Hepatocyte (in vitro differentiated cells): ENCODE measurements at regions not wholly inside any gene's neighbourhood (a gene's known extent, or its start where the extent isn't known, plus 50 kb on each side); places are given as distances from the start of the nearest gene placed in this dataset.

Source experiments
- DNase-seq: peaks from one replicate; pipeline ENCODE4 v3.0.0-alpha.2; 2016; ENCODE audit warnings: low spot score
- H2AFZ ChIP-seq: fragments of 200-600 bp; sonication (generic); 2 replicates; pipeline ENCODE4 v1.6.0; 2016; ENCODE audit warnings: antibody characterized with exemption, mild to moderate bottlenecking
- H3K27ac ChIP-seq: fragments of 200-600 bp; sonication (generic); 2 replicates; pipeline ENCODE4 v1.5.1; 2016; ENCODE audit warnings: mild to moderate bottlenecking
- H3K27me3 ChIP-seq: fragments of 200-600 bp; sonication (generic); 2 replicates; pipeline ENCODE4 v1.6.1; 2016
- H3K36me3 ChIP-seq: fragments of 200-600 bp; sonication (generic); replicated peaks from 2 replicates; pipeline ENCODE4 v1.5.1; 2016; ENCODE audit warnings: low read depth; ENCODE audit not compliant: insufficient read depth
- H3K4me1 ChIP-seq: fragments of 200-600 bp; sonication (generic); 2 replicates; pipeline ENCODE4 v1.5.1; 2016; ENCODE audit warnings: mild to moderate bottlenecking, moderate library complexity; ENCODE audit not compliant: insufficient read depth
- H3K4me2 ChIP-seq: fragments of 200-600 bp; sonication (generic); 2 replicates; pipeline ENCODE4 v1.6.0; 2016
- H3K4me3 ChIP-seq: fragments of 200-600 bp; sonication (generic); 2 replicates; pipeline ENCODE4 v1.5.1; 2016; ENCODE audit warnings: mild to moderate bottlenecking
- H3K79me2 ChIP-seq: fragments of 200-600 bp; sonication (generic); 2 replicates; pipeline ENCODE4 v1.6.0; 2017; ENCODE audit warnings: mild to moderate bottlenecking
- H3K9me2 ChIP-seq: fragments of 200-600 bp; sonication (generic); replicated peaks from 2 replicates; pipeline ENCODE4 v1.6.0; 2017; ENCODE audit warnings: mild to moderate bottlenecking; ENCODE audit not compliant: insufficient read depth
- H3K9me3 ChIP-seq: fragments of 200-600 bp; sonication (generic); 2 replicates; pipeline ENCODE4 v1.5.1; 2016; ENCODE audit warnings: low read depth, mild to moderate bottlenecking
- H4K20me1 ChIP-seq: fragments of 200-600 bp; sonication (generic); 2 replicates; pipeline ENCODE4 v1.6.0; 2016; ENCODE audit warnings: mild to moderate bottlenecking; ENCODE audit not compliant: insufficient read depth, poor library complexity, severe bottlenecking
- EZH2 ChIP-seq: fragments of 200-600 bp; sonication (generic); IDR thresholded peaks from 2 replicates; pipeline ENCODE4 v1.6.1; 2016; ENCODE audit warnings: antibody characterized with exemption, mild to moderate bottlenecking, borderline replicate concordance
- EZH2phosphoT487 ChIP-seq: fragments of 200-600 bp; sonication (generic); IDR thresholded peaks from one replicate; pipeline ENCODE4 v1.6.1; 2018; ENCODE audit warnings: antibody characterized with exemption, mild to moderate bottlenecking, low read depth, moderate library complexity; ENCODE audit not compliant: unreplicated experiment, severe bottlenecking
- WGBS: methylation state at CpG from one replicate; pipeline ENCODE4 v1.1.6; 2016; ENCODE audit warnings: low lambda C conversion rate; ENCODE audit errors: missing lambda C conversion rate; 5-methylcytosine and 5-hydroxymethylcytosine counted together
- TF ChIP-seq, protein P1 (sequence below): fragments of 200-600 bp; sonication (generic); IDR thresholded peaks from 2 replicates; pipeline ENCODE4 v1.5.1; 2016; ENCODE audit warnings: antibody characterized with exemption, mild to moderate bottlenecking; ENCODE audit not compliant: poor library complexity

DNA sequence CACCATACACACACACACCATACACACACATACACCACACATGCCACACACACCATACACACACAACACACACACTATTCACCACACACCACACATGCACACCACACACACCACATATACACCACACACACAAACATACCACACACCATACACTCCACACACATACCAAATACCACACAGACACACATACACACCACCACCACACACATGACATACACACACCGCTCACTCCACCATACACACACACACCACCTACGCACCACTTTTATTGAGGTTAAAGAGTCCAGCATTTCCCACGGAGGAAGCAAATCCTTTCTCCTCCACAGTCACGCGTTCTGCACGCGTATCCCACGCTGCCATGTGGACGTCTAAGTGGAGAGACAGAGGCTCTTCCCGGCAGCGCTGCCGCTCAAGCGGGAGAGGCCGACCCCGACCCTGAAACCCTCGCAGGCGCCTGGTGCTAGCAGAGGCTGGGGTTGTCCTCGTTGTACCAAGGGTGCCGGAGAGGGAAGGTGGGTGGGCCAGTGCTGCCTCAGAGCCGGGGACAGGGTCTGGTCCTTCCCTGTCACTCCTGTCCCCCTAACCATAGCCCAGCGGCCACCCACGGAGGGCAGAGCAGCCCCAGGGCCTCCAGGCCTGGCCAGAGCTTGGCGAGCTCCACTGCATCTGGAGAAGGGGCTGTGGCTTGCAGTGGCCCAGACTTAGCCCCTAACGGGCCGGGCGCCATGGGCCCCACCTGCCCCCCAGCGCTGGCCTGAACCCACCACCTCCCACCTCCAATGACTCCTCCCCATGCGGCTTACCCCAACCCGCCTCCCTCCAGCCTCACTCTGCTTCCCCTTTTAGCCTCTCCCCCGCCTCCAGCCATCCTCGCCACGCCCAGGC, 1495.0 kb downstream of the BRD1 start:
- no peak overlapping the region for H3K4me2 ChIP-seq
- no peaks in the 10 kb centered on the region for H3K9me3 ChIP-seq
- no peak for DNase-seq
- WGBS = 91% methylated on average over 28 of the region's 32 CpGs
- H3K79me2 ChIP-seq = no peaks in the 10 kb centered on the region
- no peaks in the 10 kb centered on the region for H3K36me3 ChIP-seq
- H4K20me1 ChIP-seq = no peaks in the 10 kb centered on the region
- no peak for TF ChIP-seq EZH2
- TF ChIP-seq, protein P1, sequence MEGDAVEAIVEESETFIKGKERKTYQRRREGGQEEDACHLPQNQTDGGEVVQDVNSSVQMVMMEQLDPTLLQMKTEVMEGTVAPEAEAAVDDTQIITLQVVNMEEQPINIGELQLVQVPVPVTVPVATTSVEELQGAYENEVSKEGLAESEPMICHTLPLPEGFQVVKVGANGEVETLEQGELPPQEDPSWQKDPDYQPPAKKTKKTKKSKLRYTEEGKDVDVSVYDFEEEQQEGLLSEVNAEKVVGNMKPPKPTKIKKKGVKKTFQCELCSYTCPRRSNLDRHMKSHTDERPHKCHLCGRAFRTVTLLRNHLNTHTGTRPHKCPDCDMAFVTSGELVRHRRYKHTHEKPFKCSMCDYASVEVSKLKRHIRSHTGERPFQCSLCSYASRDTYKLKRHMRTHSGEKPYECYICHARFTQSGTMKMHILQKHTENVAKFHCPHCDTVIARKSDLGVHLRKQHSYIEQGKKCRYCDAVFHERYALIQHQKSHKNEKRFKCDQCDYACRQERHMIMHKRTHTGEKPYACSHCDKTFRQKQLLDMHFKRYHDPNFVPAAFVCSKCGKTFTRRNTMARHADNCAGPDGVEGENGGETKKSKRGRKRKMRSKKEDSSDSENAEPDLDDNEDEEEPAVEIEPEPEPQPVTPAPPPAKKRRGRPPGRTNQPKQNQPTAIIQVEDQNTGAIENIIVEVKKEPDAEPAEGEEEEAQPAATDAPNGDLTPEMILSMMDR = no peak
- no peak for TF ChIP-seq EZH2phosphoT487
- no peak overlapping the region for H2AFZ ChIP-seq
- H3K27me3 ChIP-seq = no peaks in the 10 kb centered on the region
- no peaks in the 10 kb centered on the region for H3K4me1 ChIP-seq
- no peaks in the 10 kb centered on the region for H3K9me2 ChIP-seq
- no peak overlapping the region for H3K27ac ChIP-seq
- no peak overlapping the region for H3K4me3 ChIP-seq

DNA sequence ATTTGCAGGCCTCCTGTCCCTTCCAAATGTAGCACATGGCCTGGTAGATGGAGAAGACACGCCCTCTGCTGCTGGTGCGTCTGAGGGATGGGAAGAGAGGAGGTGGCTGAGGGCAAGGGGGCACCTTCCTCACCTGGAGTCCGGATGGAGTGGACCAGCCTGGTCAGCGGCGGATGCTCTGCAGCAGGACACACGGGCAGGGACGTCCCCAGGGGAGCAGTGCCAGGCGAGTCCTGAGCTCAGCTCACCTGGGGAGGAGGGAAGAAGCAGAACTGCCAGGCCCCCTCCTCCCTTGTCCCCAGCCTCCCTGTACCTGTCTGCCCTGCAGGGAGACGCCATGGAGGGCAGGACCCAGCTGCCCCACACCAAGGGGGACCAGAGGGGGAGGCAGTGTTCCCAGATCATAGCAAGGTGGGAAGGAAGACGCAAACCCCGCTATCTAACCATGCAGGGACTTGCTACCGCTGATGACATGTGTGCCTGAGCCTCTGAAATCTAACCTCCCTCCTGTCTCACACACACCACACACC, 1495.9 kb downstream of the BRD1 start:
- TF ChIP-seq EZH2 (no peak), EZH2phosphoT487 (no peak)
- TF ChIP-seq, protein P1 = no peak
- no peaks in the 10 kb centered on the region for H3K27me3 ChIP-seq
- no peak for DNase-seq
- no peaks in the 10 kb centered on the region for H4K20me1 ChIP-seq
- no peak overlapping the region for H2AFZ ChIP-seq
- no peak overlapping the region for H3K4me2 ChIP-seq
- H3K4me1 ChIP-seq = no peaks in the 10 kb centered on the region
- H3K36me3 ChIP-seq = no peaks in the 10 kb centered on the region
- no peaks in the 10 kb centered on the region for H3K79me2 ChIP-seq
- no peaks in the 10 kb centered on the region for H3K9me2 ChIP-seq
- 81% methylated on average over 12 of the region's 12 CpGs for WGBS
- no peak overlapping the region for H3K4me3 ChIP-seq
- H3K9me3 ChIP-seq = no peaks in the 10 kb centered on the region
- no peak overlapping the region for H3K27ac ChIP-seq

DNA sequence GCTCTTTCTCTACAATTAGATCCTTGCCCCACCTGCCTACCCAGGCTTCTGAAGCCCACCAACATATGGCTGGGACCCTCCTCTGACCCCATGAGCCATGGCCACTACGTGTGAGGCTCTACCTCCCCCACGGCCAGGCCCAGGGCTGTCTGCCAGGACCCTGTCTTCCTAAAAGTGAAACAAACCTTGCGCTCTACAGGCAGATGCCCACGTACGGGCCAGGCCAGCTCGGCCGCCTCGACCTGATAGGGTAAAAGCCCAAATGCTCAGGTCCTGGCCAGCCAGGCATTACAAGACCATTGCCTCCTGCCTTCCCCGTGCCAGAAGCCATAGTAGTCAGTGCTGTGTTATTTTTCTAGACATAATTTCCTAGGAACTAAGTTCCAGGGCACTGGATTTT, 1496.4 kb downstream of the BRD1 start:
- no peak overlapping the region for H2AFZ ChIP-seq

More for the DNA sequence above, 1496.4 kb downstream of the BRD1 start:
- no peaks in the 10 kb centered on the region for H3K4me1 ChIP-seq
- H3K79me2 ChIP-seq = no peaks in the 10 kb centered on the region
- WGBS = 89% methylated on average over 9 of the region's 9 CpGs
- H3K36me3 ChIP-seq = no peaks in the 10 kb centered on the region
- no peaks in the 10 kb centered on the region for H4K20me1 ChIP-seq
- no peak for DNase-seq
- no peaks in the 10 kb centered on the region for H3K27me3 ChIP-seq
- H3K27ac ChIP-seq = no peak overlapping the region
- TF ChIP-seq EZH2 = no peak
- TF ChIP-seq, protein P1 = no peak
- H3K9me3 ChIP-seq = no peaks in the 10 kb centered on the region
- no peaks in the 10 kb centered on the region for H3K9me2 ChIP-seq
- H3K4me3 ChIP-seq = no peak overlapping the region
- H3K4me2 ChIP-seq = no peak overlapping the region
